ENCODE measurements at regions not wholly inside any gene's neighbourhood (a gene's known extent, or its start where the extent isn't known, plus 50 kb on each side); places are given as distances from the start of the nearest gene placed in this dataset.
"Not testable (repeated sequence)": the region's sequence is repeated elsewhere in the genome, so short reads cannot be mapped to it uniquely, and the experiment has no call there.

- no peak for DNase-seq
Measured at GRCh38 chr4:19494961-19495360, 756.7 kb upstream of the SLIT2 start.

GRCh38 chr4:19492606-19493005, 759.1 kb upstream of the SLIT2 start:
- no peak for DNase-seq

DNA sequence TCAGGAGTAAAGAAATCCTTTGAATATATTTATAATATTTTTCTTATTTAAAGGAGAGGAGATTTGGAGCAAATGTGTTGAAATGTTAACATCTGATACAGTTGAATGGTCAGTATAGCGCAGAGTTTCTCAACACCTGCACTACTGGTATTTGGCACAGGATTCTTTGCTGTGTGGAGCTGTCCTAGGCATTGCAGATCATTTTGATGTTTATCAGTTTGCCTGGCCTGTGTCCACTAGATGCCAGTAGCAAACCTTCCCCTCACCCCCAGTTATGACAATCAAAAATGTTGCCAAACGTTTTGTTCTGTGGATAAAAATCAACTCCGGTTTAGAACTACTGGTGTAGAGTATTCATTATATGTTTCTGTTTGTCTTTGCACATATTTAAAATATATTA, 765.3 kb upstream of the SLIT2 start:
- DNase-seq = no peak

GRCh38 chr4:19478791-19479190, 772.9 kb upstream of the SLIT2 start:
- no peak for DNase-seq

GRCh38 chr4:19473569-19473968, 778.1 kb upstream of the SLIT2 start:
- no peak for DNase-seq

GRCh38 chr4:19472666-19473065, 779.0 kb upstream of the SLIT2 start:
- no peak for DNase-seq

- DNase-seq = not testable (repeated sequence)
Measured at GRCh38 chr4:19470001-19470400, 781.7 kb upstream of the SLIT2 start.

DNA sequence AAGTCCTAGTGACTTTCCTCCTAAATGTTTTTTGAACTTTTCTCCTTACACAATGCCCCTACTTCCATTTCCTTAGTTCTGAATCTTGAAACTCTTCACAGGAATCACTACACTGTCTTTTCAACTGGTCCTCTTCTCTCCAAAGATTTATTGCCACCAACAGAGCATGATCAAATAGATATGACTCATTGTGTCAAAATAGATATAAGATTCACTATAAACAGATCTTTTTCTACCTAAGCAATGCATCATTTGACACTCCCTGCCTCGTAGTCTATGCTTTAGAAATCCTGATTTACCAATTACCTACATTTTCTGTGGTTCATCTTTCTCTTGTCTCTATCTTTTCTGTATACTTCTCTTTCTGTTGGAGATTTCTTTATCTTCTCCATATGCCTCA, 789.6 kb upstream of the SLIT2 start:
- DNase-seq = no peak

DNA sequence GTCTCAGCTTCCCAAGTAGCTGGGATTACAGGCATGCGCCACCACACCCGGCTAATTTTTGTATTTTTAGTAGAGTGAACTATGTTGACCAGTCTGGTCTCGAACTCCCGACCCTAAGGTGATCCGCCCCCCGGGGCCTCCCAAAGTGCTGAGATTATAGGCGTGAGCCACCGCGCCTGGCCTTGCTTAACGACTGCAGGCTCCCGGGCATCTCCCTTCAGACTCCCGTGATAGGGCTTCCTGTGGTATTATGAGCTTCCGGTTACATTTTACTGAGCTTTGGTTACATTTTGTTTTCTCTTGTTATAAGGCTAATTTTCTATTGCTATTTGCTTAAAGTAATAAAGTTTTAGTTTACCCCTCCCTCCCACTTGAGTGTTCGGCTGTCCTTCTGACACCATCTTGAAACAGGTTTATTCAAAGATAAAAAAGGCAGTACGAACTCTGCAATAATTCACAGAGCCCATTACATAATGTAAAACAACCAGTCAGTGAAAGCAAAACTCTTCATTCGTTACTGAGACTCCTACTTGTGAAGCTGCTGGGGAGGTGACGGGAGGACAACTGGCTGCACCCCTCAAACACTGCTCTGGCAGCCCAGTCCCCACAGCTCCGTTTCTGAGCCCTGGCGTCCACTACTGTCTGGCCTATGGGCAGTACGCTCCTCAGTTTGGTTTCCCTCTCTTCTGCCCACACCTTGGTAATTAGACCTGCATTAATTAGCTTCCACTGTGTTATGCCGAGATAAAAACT, 795.7 kb upstream of the SLIT2 start:
- no peak for DNase-seq

GRCh38 chr4:19455196-19455595, 796.5 kb upstream of the SLIT2 start:
- no peak for DNase-seq

DNA sequence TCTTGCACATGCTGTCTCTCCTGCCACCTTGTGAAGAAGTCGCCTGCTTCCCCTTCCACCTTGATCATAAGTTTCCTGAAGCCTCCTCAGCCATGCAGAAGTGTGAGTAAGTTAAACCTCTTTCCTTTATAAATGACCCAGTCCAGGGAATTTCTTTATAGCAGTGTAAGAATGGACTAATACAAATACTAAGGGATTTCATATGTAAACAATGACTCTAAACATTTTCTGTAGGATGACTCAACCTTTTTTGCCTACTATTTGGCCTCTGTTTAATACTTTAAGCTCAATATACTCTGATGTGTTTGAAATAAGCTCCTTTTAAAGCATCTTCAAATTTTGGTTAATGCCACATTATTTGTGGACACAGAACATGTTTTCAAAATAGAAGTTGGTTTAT, 813.5 kb upstream of the SLIT2 start:
- DNase-seq = no peak

DNA sequence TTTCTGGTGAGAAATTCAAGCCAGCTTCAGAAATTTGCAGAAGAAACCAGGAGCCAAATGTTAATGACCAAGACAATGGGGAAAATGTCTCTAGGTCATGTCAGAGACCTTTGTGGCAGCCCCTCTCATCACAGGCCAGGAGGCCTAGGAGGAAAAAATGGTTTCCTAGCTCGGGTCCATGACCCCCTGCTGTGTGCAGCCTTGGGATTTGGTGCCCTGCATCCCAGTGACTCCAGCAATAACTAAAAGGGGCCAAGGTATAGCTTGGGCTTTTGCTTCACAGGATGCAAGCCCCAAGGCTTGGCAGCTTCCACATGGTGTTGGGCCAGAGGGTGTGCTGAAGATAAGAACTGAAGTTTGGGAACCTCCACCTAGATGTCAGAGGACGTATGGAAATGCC, 814.7 kb upstream of the SLIT2 start:
- DNase-seq = no peak

GRCh38 chr4:19429684-19430083, 822.0 kb upstream of the SLIT2 start:
- no peak for DNase-seq

- DNase-seq = no peak
Measured at GRCh38 chr4:19425146-19425545, 826.6 kb upstream of the SLIT2 start.

DNA sequence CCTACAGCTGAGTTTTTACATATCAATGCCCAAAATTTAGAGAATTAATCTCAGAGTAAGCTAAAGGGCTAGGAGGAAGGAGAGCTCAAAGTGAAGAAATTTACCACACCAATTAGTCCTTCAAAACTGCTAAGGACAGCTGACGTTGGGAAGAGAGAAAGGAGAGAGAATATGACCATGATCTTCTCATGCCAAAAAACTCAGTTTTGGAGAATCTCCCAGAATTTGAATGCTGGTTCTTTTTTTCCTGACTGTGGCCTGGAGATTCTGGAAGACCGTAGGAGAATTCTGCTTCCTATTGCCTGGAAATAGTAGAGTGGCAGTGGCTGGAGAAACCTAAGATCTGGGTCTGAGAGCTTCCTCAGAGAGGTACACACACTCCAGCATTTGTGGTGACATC, 834.4 kb upstream of the SLIT2 start:
- no peak for DNase-seq

DNA sequence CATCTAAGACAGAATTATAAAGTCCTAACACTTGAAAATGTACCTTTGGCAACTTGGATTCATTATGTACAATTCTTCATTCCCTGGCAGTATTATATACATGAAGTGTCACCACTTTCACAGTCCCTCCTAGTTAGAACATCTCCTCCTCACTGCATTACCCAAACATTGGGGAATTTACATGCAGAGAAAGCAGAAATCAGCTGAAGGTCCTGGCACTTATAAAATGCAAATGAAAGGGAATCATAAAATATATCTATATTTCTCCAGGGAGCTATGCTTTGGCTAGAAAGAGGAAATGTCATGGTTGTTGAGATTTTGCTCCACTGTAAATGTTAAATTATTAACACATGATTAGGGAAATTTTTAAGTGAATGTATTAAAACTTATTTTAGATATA, 835.6 kb upstream of the SLIT2 start:
- no peak for DNase-seq

DNA sequence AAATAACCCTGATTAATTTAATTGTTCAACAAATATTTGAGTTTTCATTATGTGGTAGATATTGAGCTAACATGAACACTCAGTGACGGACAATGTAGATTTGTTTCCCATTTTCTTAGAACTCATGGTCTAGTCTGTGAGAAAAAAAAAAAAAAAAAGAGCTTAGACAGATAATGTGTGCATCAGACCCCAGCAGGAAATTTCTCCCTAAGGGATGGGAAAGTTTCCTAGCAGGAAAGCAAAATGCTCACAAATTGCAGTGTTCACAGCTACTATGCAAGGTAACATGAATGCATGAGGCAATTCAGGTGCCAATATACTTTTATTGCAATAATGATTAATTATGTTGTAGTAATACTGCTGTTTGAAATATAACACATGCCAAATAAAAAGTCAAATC, 843.2 kb upstream of the SLIT2 start:
- DNase-seq = no peak

GRCh38 chr4:19406789-19407188, 844.9 kb upstream of the SLIT2 start:
- no peak for DNase-seq

GRCh38 chr4:19403786-19404370, 847.8 kb upstream of the SLIT2 start:
- DNase-seq = no peak

DNA sequence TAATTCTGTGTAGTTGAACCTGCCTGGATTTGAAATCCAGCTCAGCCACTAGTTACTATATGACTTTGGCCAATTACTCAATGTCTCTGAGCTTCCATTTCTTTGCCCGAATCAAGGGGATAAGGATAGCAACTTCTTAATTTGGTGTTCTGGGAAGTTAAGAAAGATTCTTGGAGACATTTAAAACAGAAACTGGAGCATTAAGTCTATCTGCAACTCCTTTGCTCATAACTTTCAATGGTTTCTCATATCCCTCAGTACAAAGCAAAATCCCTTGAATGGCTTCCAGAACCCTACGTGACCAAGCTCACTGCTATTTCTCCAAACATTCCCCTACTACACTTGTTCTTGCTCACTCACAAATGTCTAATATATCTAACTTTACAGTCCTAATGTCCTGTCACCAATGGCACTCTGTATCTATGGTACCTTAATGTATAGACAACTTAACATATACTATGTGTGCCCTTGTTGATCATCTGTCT, 849.1 kb upstream of the SLIT2 start:
- DNase-seq = no peak

DNA sequence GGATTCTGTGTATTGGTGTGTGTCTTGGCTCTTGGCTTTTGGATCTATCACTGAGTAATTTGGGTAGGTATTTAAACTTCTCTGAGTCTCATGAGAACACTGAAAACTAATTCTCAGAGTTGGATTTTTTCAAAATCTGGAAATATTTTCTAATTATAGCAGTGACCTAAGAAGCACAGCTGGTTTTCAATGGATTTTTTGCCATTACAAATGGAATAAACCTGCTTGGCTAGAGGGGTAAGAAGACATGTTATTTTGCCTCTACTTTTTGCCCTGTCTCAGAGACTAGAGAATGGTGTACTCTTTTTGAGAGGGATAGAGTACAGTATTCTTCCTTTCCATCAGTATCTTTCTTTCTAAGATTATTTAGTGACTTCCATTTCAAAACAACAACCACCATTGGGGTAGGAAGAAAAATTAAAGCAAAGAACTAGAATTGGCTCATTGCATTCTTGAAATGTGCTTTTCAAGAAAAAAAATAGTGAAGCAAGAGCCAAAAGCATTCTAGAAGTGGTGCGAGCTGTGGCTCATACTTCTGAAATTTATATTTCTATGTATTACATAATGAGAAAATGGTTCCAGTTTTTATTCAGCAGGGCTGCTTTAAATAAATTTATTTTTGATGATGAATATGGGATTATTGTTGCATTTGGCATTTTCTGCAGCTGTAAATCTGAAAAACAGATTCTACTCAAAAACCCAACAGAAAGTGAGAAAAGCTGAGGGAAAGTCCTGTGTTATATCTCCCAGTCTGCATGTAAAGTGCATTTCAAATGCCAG, 850.2 kb upstream of the SLIT2 start:
- no peak for DNase-seq

DNA sequence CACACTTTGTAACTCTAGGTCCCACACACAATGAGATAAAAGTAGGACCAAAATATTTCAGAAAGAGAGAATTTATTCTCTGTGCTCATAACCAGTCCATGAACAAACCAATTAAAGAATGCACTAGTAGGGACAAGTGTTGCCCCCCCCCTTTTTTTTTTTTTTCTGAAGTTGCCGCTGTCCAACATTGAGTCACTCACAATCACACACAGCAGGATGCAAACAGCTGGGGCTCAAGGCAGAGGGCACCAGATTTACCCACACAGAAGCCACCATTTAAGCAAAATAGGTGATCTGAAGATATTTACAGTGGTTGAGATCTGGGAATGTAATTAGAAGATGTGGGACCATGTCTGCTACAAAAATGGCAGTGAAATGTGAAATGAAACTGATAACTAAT, 850.9 kb upstream of the SLIT2 start:
- DNase-seq = no peak

DNA sequence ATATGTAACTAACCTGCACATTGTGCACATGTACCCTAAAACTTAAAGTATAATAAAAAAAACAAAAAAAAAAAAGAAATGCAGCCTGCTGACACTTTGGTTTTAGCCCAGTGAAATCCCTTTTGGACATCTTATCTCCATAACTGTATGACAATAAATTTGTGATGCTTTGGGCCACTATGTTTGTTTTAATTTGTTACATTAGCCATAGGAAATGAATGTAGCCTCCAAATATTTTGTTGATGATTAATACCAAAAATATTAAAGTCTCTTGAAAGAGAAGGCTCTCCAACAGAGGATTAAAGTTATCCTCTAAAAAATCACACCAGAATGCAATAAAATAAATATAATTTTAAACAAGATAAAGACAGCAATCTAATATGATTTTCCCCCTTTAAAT, 852.7 kb upstream of the SLIT2 start:
- DNase-seq = no peak

GRCh38 chr4:19386786-19387185, 864.9 kb upstream of the SLIT2 start:
- no peak for DNase-seq

Measured in NCI-H187 (cell line).